Coronary artery (tissue), 2 donors: ENCODE measurements at regions not wholly inside any gene's neighbourhood (a gene's known extent, or its start where the extent isn't known, plus 50 kb on each side); places are given as distances from the start of the nearest gene placed in this dataset.

ENCODE experiments used
- DNase-seq: peaks from one replicate; pipeline ENCODE4 v3.0.0-alpha.2; 2017; ENCODE audit warnings: low spot score
- H3K27ac ChIP-seq, 2 donors: fragments of 200-600 bp; sonication (generic); one replicate each; pipeline ENCODE4 v1.5.1; 2016 to 2019
- H3K4me3 ChIP-seq: fragments of 200-600 bp; sonication (generic); 2 replicates; pipeline ENCODE4 v1.5.1; 2016; ENCODE audit warnings: mild to moderate bottlenecking, moderate library complexity
- CTCF ChIP-seq: fragments of 200-600 bp; sonication (generic); IDR thresholded peaks from one replicate; pipeline ENCODE4 v1.5.1; 2019; ENCODE audit warnings: antibody characterized with exemption

- Histone ChIP-seq H3K4me3 (no peak overlapping the region), H3K27ac (peak overlapping the region in 1 of 2 donors; percentile 53)
- DNase-seq, result no peak
- TF ChIP-seq CTCF, result no peak
These were observed 116.0 kb upstream of the NCOR2 start for GRCh38 chr12:124683152-124684124.

DNA sequence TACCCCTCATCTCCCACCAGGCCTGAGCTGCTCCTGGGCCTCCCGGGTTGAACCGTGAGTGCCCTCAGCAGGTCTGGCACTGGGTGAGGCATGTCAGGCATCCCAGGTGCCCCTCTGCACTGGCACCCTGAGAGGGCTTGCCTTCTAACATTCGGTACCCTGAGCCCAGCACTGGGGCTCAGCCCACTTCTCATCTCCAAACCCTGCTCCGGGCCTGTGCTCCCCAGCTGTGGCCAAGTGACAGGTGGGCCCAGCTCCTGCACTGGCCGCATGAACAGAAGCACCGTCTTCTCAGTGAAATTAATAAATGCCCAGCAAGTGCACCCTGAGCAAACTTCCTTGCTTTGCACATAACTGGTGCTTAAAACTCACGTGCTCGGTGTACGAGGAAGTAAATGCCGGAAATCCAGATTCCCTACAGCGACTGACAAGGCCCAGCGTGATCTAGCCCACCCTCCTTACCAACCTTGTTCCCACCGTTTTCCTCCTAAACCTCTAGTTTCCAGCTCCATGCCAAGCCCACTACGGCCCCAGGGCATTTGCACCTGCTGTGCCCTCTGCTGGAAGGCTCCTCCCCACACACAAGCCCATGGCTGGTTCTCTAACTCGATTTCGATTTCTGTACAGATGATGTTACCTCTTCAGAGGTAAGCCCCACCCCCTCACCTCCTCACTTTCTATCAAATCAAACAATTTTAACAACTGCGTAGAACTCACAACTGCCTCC lies 115.2 kb upstream of the NCOR2 start:
- TF ChIP-seq CTCF, result no peak
- DNase-seq, result no peak
- Histone ChIP-seq H3K4me3 (no peak overlapping the region), H3K27ac (peak overlapping the region; percentile 24 to 53)

DNA sequence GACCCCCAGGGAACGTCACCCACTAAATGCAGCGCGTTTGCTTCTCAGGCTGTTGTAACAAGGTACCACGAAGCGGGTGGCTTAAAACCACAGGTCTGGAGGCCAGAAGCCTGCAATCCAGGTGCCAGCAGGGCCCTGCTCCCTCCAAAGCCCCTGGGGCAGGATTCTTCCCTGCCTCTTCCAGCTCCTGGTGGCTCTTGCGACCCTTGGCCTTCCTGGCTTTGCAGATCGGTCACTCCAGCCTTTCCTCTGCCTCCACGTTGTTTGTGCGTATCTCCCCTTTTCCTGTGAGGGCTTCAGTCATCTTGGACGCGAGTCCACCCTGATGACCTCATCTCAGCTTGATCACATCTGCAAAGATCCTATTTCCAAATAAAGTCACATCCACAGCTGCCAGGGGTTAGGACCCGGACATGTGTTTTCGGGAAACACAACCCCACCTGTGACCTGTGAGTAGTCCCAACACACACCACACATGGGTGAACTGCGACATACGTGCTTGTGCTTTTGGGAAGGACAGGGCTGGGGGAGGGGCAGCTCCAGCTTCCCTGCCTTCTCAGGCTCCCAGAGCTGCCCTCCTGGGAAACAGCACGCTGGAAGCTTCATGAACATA lies 114.5 kb upstream of the NCOR2 start:
- no peak overlapping the region for H3K4me3 ChIP-seq
- TF ChIP-seq CTCF, result no peak
- DNase-seq, result no peak
- H3K27ac ChIP-seq, result peak overlapping the region; percentile 24 to 53

- TF ChIP-seq CTCF, result no peak
- no peak for DNase-seq
- Histone ChIP-seq H3K4me3 (no peak overlapping the region), H3K27ac (peak overlapping the region in 1 of 2 donors; percentile 53)
These were observed 113.7 kb upstream of the NCOR2 start for GRCh38 chr12:124680863-124681778.

DNA sequence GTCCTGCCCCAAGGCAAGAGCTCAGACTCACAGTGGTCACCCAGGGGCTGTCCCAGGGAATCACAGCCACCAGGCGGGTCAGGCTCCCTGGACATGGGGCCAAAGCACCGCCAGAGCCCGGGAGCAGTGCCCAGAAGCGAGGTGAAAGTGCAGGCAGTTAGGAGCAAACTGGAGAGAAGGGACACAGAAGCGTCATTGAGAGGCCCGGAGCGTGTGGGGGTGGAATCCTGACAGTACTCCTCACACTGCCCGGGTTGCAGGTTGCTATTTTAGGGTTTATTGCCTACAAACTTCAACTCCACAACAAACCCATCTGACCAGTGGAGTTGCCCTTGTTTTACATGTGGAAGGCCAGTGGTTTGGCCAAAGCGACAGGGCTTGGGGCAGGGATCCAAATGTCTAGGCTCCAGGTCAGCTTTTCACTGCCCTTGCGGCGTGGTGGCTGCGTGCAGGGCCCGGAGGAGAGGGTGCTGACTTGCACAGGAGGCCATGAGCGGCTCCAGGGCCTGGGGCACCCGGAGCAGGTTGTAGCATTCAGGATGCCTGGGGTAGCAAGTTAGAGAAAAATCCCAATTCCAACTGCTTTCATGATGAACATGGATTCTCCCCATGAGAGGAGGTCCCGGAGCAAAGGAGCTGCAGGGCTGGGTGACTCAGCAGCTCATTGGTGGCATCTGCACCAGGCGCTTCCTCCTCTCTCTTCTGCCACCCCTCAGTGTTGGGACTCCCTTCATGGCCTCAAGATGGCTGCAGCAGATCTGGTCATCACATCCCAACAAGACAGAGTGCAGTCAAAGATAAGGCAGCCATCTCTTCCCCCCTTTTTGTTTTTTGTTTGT lies 112.3 kb upstream of the NCOR2 start:
- no peak overlapping the region for H3K4me3 ChIP-seq
- peak overlapping the region; percentile 40 to 79 for H3K27ac ChIP-seq
- no peak for TF ChIP-seq CTCF
- peak; percentile 83 for DNase-seq
